Caco-2 (cell line): ENCODE measurements at regions not wholly inside any gene's neighbourhood (a gene's known extent, or its start where the extent isn't known, plus 50 kb on each side); places are given as distances from the start of the nearest gene placed in this dataset.

Experiments
- BruUV-seq: library from RNA; stranded (reverse); fragments of 400-500 nt; replicated peaks from 2 replicates; lab custom pipeline; 2021; lab: Mats Ljungman, UMichigan
- CTCF ChIA-PET: fragments of 300-600 bp; sonication (Branson Sonifier 250); formaldehyde crosslinking; loops from one replicate; lab custom pipeline; 2022; ENCODE audit warnings: antibody characterized with exemption; lab: Charles Lee
- POLR2A ChIA-PET: fragments of 300-600 bp; sonication (Branson Sonifier 250); formaldehyde crosslinking; loops from one replicate; lab custom pipeline; 2022; ENCODE audit warnings: antibody characterized with exemption; lab: Charles Lee
- DNase-seq, 2 experiments: peaks; one replicate each; pipeline versions ENCODE4 v3.0.0 to v3.0.0-alpha.2; 2020 to 2022
- H3K27me3 ChIP-seq: replicated peaks from 2 replicates; pipeline ENCODE4 v1.6.0; 2011; ENCODE audit warnings: low read length; ENCODE audit not compliant: control insufficient read depth, insufficient read depth
- H3K36me3 ChIP-seq: 2 replicates; pipeline ENCODE4 v1.5.1; 2011; ENCODE audit warnings: low read length; ENCODE audit not compliant: control insufficient read depth, insufficient read depth
- H3K4me1 ChIP-seq: fragments of 250-450 bp; sonication (Bioruptor Pico); 2 replicates; pipeline ENCODE4 v1.5.1; 2020; ENCODE audit warnings: mild to moderate bottlenecking
- H3K4me3 ChIP-seq: 2 replicates; pipeline ENCODE4 v1.5.1; 2011; ENCODE audit warnings: low read depth, mild to moderate bottlenecking, control low read depth, low read length
- H3K9me3 ChIP-seq: fragments of 250-450 bp; sonication (Bioruptor Pico); 2 replicates; pipeline ENCODE4 v1.5.1; 2020; ENCODE audit warnings: mild to moderate bottlenecking, moderate library complexity
- H3K27ac Mint-ChIP-seq: one replicate; pipeline ENCODE4 v1.8.0; 2022; ENCODE audit warnings: mixed read lengths; ENCODE audit not compliant: unreplicated experiment
- H3K27me3 Mint-ChIP-seq: one replicate; pipeline ENCODE4 v1.8.0; 2022; ENCODE audit warnings: mixed read lengths; ENCODE audit not compliant: insufficient read depth, unreplicated experiment
- H3K36me3 Mint-ChIP-seq: one replicate; pipeline ENCODE4 v1.8.0; 2022; ENCODE audit warnings: mild to moderate bottlenecking, mixed read lengths; ENCODE audit not compliant: insufficient read depth, unreplicated experiment
- H3K4me1 Mint-ChIP-seq: one replicate; pipeline ENCODE4 v1.8.0; 2022; ENCODE audit warnings: low read depth, mixed read lengths; ENCODE audit not compliant: unreplicated experiment
- H3K4me3 Mint-ChIP-seq: one replicate; pipeline ENCODE4 v1.8.0; 2022; ENCODE audit warnings: mild to moderate bottlenecking, moderate library complexity, mixed read lengths; ENCODE audit not compliant: unreplicated experiment
- H3K9me3 Mint-ChIP-seq: one replicate; pipeline ENCODE4 v1.8.0; 2022; ENCODE audit warnings: mixed read lengths; ENCODE audit not compliant: unreplicated experiment
- intact Hi-C: fragments of 100-400 bp; cut with micrococcal nuclease; formaldehyde crosslinking; loops from one replicate; pipeline ENCODE4 v1.10.0; 2022; ENCODE audit not compliant: unreplicated experiment
- TF ChIP-seq, protein P1 (sequence below), 2 experiments: fragments of 200-600 bp in 1 of 2; IDR thresholded peaks; 1 replicate in 1 of 2; 2 replicates in 1 of 2; pipeline versions ENCODE4 v1.5.1 to v1.8.0; 2011 to 2022; ENCODE audit warnings: antibody characterized with exemption in 1 of 2, control low read depth in 1 of 2, inconsistent platforms in 1 of 2, low read depth in 1 of 2, low read length in 1 of 2, mild to moderate bottlenecking in 1 of 2, moderate library complexity in 1 of 2; ENCODE audit not compliant: insufficient read depth in 1 of 2, severe bottlenecking in 1 of 2, unreplicated experiment in 1 of 2

DNA sequence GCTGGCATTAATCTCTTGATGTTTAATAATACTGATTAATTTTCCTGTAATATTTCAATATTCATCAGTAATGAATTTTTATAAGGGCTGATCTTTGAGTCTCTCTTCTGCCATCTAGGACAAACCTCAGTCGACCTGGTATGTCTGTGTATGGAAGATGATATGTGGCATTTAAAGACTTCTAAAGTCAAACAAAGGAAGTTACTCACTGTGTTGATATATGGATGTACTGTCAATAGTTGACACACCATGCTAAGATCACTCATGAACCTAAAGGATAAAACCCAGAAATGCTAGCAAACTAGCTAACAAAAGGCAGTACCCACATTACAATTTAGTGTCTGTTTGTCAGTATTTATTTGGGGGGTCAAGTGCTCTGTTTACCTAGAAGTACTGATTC lies 380.7 kb upstream of the GOT2 start:
- Histone ChIP-seq H3K27me3 (peaks cover 1% of the 10 kb centered on the region; the same call in 1 of the 2 replicates), H3K4me3 (no peak overlapping the region), H3K36me3 (no peaks in the 10 kb centered on the region), H3K4me1 (no peaks in the 10 kb centered on the region), H3K9me3 (no peaks in the 10 kb centered on the region)
- Mint-ChIP-seq H3K27ac (no peak overlapping the region), H3K9me3 (no peaks in the 10 kb centered on the region), H3K36me3 (no peaks in the 10 kb centered on the region), H3K4me1 (no peaks in the 10 kb centered on the region), H3K27me3 (no peaks in the 10 kb centered on the region), H3K4me3 (no peak overlapping the region)
- no peak for DNase-seq
- CTCF ChIA-PET = no interaction called here
- BruUV-seq = no TSS peak
- intact Hi-C loops = no loop called here
- POLR2A ChIA-PET = no interaction called here
- TF ChIP-seq, protein P1, sequence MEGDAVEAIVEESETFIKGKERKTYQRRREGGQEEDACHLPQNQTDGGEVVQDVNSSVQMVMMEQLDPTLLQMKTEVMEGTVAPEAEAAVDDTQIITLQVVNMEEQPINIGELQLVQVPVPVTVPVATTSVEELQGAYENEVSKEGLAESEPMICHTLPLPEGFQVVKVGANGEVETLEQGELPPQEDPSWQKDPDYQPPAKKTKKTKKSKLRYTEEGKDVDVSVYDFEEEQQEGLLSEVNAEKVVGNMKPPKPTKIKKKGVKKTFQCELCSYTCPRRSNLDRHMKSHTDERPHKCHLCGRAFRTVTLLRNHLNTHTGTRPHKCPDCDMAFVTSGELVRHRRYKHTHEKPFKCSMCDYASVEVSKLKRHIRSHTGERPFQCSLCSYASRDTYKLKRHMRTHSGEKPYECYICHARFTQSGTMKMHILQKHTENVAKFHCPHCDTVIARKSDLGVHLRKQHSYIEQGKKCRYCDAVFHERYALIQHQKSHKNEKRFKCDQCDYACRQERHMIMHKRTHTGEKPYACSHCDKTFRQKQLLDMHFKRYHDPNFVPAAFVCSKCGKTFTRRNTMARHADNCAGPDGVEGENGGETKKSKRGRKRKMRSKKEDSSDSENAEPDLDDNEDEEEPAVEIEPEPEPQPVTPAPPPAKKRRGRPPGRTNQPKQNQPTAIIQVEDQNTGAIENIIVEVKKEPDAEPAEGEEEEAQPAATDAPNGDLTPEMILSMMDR (IDR thresholded peaks at IDR 0.05; ENCODE audit: insufficient read depth in 1 of 2, low read depth in 1 of 2, low read length in 1 of 2, severe bottlenecking in 1 of 2, unreplicated experiment in 1 of 2) = no peak

DNA sequence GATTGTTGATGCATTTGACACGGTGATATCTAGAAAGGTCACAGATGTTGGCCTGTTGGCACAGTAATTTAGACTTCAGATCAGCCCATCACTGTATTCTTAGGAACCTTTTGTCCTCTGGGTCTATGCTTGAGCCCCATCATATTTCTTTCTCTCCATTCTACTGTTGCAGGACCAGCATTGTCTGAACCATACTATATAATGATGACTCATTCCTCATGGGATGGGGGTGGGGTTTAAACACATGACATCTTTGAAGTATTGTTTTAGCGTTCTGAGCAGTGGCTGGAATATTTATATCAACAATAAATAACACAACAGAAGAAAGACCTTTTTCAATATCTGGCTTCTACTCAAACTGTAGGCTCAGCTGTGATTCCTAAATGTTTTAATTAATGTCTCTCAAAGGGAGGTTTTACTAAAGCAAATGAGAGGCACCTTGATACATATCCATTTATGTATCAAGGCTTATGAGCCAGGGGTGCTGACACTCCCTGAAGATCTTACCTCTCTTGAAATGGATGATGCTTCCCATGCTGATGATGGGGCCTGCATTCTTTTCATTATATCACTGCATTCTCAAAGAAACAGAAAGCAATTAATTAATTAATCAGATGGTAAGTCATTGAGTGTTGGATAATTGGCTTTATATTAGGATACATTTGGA lies 379.0 kb upstream of the GOT2 start:
- H3K4me1 ChIP-seq = no peaks in the 10 kb centered on the region
- peaks cover 1% of the 10 kb centered on the region; the same call in 1 of the 2 replicates for H3K27me3 ChIP-seq
- BruUV-seq = no TSS peak
- intact Hi-C loops = no loop called here
- POLR2A ChIA-PET = no interaction called here
- DNase-seq = no peak
- Mint-ChIP-seq H3K4me3 (no peak overlapping the region), H3K4me1 (no peaks in the 10 kb centered on the region), H3K9me3 (no peaks in the 10 kb centered on the region), H3K27ac (no peak overlapping the region), H3K27me3 (no peaks in the 10 kb centered on the region), H3K36me3 (no peaks in the 10 kb centered on the region)
- CTCF ChIA-PET = no interaction called here
- H3K4me3 ChIP-seq = no peak overlapping the region
- TF ChIP-seq, protein P1 (IDR thresholded peaks at IDR 0.05; ENCODE audit: insufficient read depth in 1 of 2, low read depth in 1 of 2, low read length in 1 of 2, severe bottlenecking in 1 of 2, unreplicated experiment in 1 of 2) = no peak
- H3K36me3 ChIP-seq = no peaks in the 10 kb centered on the region
- H3K9me3 ChIP-seq = no peaks in the 10 kb centered on the region

DNA sequence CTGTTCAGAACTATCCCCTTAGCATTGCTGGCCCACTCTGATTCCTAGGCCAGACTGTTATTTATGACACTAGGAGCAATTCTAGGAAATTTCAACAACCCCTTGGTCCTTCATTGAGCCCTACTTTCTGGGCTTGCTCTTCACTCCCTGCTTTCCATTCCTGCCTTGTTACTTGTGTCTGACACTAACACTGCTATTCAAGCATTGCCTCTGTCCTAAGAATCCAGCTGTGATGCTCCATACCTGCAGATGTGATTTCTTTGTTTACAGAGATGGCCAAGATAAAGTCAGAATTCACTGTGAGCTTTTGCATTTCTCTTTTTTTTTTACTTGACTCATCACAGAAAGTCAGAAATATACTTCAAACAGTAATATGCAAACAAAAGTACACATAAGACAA lies 377.2 kb upstream of the GOT2 start:
- no peak overlapping the region for H3K27ac Mint-ChIP-seq
- POLR2A ChIA-PET = no interaction called here
- Histone ChIP-seq H3K9me3 (no peaks in the 10 kb centered on the region), H3K27me3 (peaks cover 1% of the 10 kb centered on the region; the same call in 1 of the 2 replicates), H3K4me3 (no peak overlapping the region), H3K36me3 (no peaks in the 10 kb centered on the region), H3K4me1 (no peaks in the 10 kb centered on the region)
- intact Hi-C loops = no loop called here
- no peaks in the 10 kb centered on the region for H3K27me3 Mint-ChIP-seq
- no TSS peak for BruUV-seq
- CTCF ChIA-PET = no interaction called here
- TF ChIP-seq, protein P1 (IDR thresholded peaks at IDR 0.05; ENCODE audit: insufficient read depth in 1 of 2, low read depth in 1 of 2, low read length in 1 of 2, severe bottlenecking in 1 of 2, unreplicated experiment in 1 of 2) = no peak
- H3K9me3 Mint-ChIP-seq = no peaks in the 10 kb centered on the region
- H3K36me3 Mint-ChIP-seq = no peaks in the 10 kb centered on the region
- H3K4me3 Mint-ChIP-seq = no peak overlapping the region
- no peaks in the 10 kb centered on the region for H3K4me1 Mint-ChIP-seq
- DNase-seq = no peak
